Brain microvascular endothelial cell (primary cell): ENCODE measurements at regions not wholly inside any gene's neighbourhood (a gene's known extent, or its start where the extent isn't known, plus 50 kb on each side); places are given as distances from the start of the nearest gene placed in this dataset.
"Not testable (repeated sequence)": the region's sequence is repeated elsewhere in the genome, so short reads cannot be mapped to it uniquely, and the experiment has no call there.

Experiments
- DNase-seq: peaks from one replicate; pipeline ENCODE4 v3.0.0-alpha.2; 2020
- H3K27ac ChIP-seq: fragments of 250-450 bp; sonication (Bioruptor Pico); 2 replicates; pipeline ENCODE4 v1.5.1; 2020; ENCODE audit warnings: mild to moderate bottlenecking, moderate library complexity
- H3K27me3 ChIP-seq: fragments of 250-450 bp; sonication (Bioruptor Pico); replicated peaks from 2 replicates; pipeline ENCODE4 v1.5.1; 2020; ENCODE audit warnings: mild to moderate bottlenecking
- H3K36me3 ChIP-seq: fragments of 250-450 bp; sonication (Bioruptor Pico); replicated peaks from 2 replicates; pipeline ENCODE4 v1.5.1; 2020; ENCODE audit warnings: mild to moderate bottlenecking
- H3K4me3 ChIP-seq: 2 replicates; pipeline ENCODE4 v1.5.1; 2011; ENCODE audit warnings: low read depth, mild to moderate bottlenecking, control low read depth, low read length, moderate library complexity
- CTCF ChIP-seq: IDR thresholded peaks from 2 replicates; pipeline ENCODE4 v1.5.1; 2011; ENCODE audit warnings: low read depth, mild to moderate bottlenecking, moderate library complexity, low read length, control low read depth, inconsistent platforms; ENCODE audit errors: missing control alignments
- in situ Hi-C: cut with HindIII; loops from 2 replicates; pipeline ENCODE4 v1.10.0; 2017; ENCODE audit warnings: low sequenced_read_pairs, low pct_ligation_motif_present

- in situ Hi-C loops, H3K4me3 ChIP-seq, DNase-seq, H3K27ac ChIP-seq, H3K36me3 ChIP-seq, H3K27me3 ChIP-seq: not testable (repeated sequence)
Measured at GRCh38 chrX:124181515-124181914, 150.9 kb upstream of the TEX13D start.

GRCh38 chrX:124190440-124190839 lies 142.0 kb upstream of the TEX13D start:
- Histone ChIP-seq H3K4me3 (no peak overlapping the region), H3K36me3 (no peaks in the 10 kb centered on the region), H3K27ac (no peak overlapping the region), H3K27me3 (no peaks in the 10 kb centered on the region)
- no peak for TF ChIP-seq CTCF
- in situ Hi-C loops: no loop called here
- DNase-seq: no peak

GRCh38 chrX:124194199-124194598 lies 138.3 kb upstream of the TEX13D start:
- Histone ChIP-seq H3K36me3 (no peaks in the 10 kb centered on the region), H3K4me3 (no peak overlapping the region), H3K27ac (no peak overlapping the region), H3K27me3 (no peaks in the 10 kb centered on the region)
- DNase-seq: no peak
- no peak for TF ChIP-seq CTCF
- in situ Hi-C loops: no loop called here

GRCh38 chrX:124194901-124195300 lies 137.6 kb upstream of the TEX13D start:
- H3K4me3 ChIP-seq: no peak overlapping the region
- no peak for DNase-seq
- in situ Hi-C loops: no loop called here
- TF ChIP-seq CTCF: no peak
- no peak overlapping the region for H3K27ac ChIP-seq
- no peaks in the 10 kb centered on the region for H3K36me3 ChIP-seq
- no peaks in the 10 kb centered on the region for H3K27me3 ChIP-seq

- Histone ChIP-seq H3K27me3 (no peaks in the 10 kb centered on the region), H3K27ac (no peak overlapping the region), H3K36me3 (no peaks in the 10 kb centered on the region), H3K4me3 (no peak overlapping the region)
- in situ Hi-C loops: no loop called here
- no peak for DNase-seq
- TF ChIP-seq CTCF: no peak
Measured at GRCh38 chrX:124203311-124203710, 129.1 kb upstream of the TEX13D start.

- no peak overlapping the region for H3K4me3 ChIP-seq
- no peaks in the 10 kb centered on the region for H3K27me3 ChIP-seq
- in situ Hi-C loops: no loop called here
- no peak for TF ChIP-seq CTCF
- no peak overlapping the region for H3K27ac ChIP-seq
- H3K36me3 ChIP-seq: no peaks in the 10 kb centered on the region
- DNase-seq: no peak
Measured at GRCh38 chrX:124208660-124209059, 123.8 kb upstream of the TEX13D start.
